ENCODE measurements at regions not wholly inside any gene's neighbourhood (a gene's known extent, or its start where the extent isn't known, plus 50 kb on each side); places are given as distances from the start of the nearest gene placed in this dataset.

DNA sequence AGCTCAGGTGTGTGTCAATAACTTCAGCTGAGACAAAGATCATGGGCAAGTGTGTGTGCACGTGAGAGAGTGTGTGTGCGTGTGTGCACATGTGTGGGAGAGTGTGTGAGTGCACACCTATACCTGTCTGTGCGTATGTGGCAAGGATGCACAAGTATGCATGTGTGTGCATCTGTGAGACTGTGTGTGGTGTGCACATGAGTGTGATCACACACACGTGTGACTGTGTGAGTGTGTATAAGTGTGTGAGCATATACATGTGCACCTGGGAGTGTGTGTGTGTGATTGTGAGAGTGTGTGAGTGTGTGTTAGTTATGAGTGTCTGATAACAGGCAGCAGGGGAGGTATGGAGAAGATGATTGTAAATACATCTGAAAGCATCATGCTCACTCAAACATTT lies 657.3 kb upstream of the PFKP start:
- TF ChIP-seq, protein P1, sequence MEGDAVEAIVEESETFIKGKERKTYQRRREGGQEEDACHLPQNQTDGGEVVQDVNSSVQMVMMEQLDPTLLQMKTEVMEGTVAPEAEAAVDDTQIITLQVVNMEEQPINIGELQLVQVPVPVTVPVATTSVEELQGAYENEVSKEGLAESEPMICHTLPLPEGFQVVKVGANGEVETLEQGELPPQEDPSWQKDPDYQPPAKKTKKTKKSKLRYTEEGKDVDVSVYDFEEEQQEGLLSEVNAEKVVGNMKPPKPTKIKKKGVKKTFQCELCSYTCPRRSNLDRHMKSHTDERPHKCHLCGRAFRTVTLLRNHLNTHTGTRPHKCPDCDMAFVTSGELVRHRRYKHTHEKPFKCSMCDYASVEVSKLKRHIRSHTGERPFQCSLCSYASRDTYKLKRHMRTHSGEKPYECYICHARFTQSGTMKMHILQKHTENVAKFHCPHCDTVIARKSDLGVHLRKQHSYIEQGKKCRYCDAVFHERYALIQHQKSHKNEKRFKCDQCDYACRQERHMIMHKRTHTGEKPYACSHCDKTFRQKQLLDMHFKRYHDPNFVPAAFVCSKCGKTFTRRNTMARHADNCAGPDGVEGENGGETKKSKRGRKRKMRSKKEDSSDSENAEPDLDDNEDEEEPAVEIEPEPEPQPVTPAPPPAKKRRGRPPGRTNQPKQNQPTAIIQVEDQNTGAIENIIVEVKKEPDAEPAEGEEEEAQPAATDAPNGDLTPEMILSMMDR (IDR thresholded peaks at IDR 0.05), result no peak
- TF ChIP-seq POLR2A (IDR thresholded peaks at IDR 0.05), result no peak
